Body of pancreas (tissue), 4 donors: ENCODE measurements at regions not wholly inside any gene's neighbourhood (a gene's known extent, or its start where the extent isn't known, plus 50 kb on each side); places are given as distances from the start of the nearest gene placed in this dataset.

ENCODE experiments used
- ATAC-seq: fragments of 150-250 bp; one replicate; pipeline ENCODE4 v1.9.1; 2016
- DNase-seq, 4 donors: peaks; one replicate each; pipeline ENCODE4 v3.0.0-alpha.2; 2019
- H3K27ac ChIP-seq, 4 donors: fragments of 200-600 bp; sonication (generic); 1 replicate in 3 of 4; 2 replicates in 1 of 4; pipeline versions ENCODE4 v1.5.1 to v1.6.1; 2016 to 2019; ENCODE audit warnings: mild to moderate bottlenecking in 1 of 4, mixed read lengths in 1 of 4, moderate library complexity in 1 of 4
- H3K27me3 ChIP-seq, 2 donors: fragments of 200-600 bp; sonication (generic); one replicate each; pipeline ENCODE4 v1.6.0; 2016; ENCODE audit warnings: mild to moderate bottlenecking in 1 of 2
- H3K36me3 ChIP-seq, 2 donors: fragments of 200-600 bp; sonication (generic); replicated peaks in 1 of 2; 2 replicates each; pipeline ENCODE4 v1.5.1; 2016; ENCODE audit warnings: low read depth in 2 of 2; ENCODE audit not compliant: insufficient read depth in 1 of 2
- H3K4me1 ChIP-seq: fragments of 200-600 bp; sonication (generic); one replicate; pipeline ENCODE4 v1.6.0; 2016
- H3K4me3 ChIP-seq, 2 donors: fragments of 200-600 bp; sonication (generic); 1 replicate in 1 of 2; 2 replicates in 1 of 2; pipeline ENCODE4 v1.5.1; 2016 to 2019
- H3K9me3 ChIP-seq, 3 donors: fragments of 200-600 bp; sonication (generic); 1 replicate in 2 of 3; 2 replicates in 1 of 3; pipeline ENCODE4 v1.5.1; 2016
- POLR2A ChIP-seq, 3 donors: fragments of 450-650 bp; IDR thresholded peaks; one replicate each; pipeline ENCODE4 v1.6.1; 2016; ENCODE audit warnings: antibody characterized with exemption in 3 of 3, mild to moderate bottlenecking in 2 of 3
- WGBS, 2 donors: methylation state at CpG; one replicate each; pipeline ENCODE4 v1.1.5; 2017; 5-methylcytosine and 5-hydroxymethylcytosine counted together
- intact Hi-C: fragments of 100-400 bp; cut with DNase I; formaldehyde crosslinking; loops from one replicate; pipeline ENCODE4 v1.15.1; 2023
- TF ChIP-seq, protein P1 (sequence below), 7 experiments: fragments of 450-650 bp in 4 of 7; fragments of 200-600 bp in 3 of 7; sonication (generic) in 3 of 7; IDR thresholded peaks; one replicate each; pipeline ENCODE4 v1.5.1; 2016 to 2019; ENCODE audit warnings: antibody characterized with exemption in 7 of 7

DNA sequence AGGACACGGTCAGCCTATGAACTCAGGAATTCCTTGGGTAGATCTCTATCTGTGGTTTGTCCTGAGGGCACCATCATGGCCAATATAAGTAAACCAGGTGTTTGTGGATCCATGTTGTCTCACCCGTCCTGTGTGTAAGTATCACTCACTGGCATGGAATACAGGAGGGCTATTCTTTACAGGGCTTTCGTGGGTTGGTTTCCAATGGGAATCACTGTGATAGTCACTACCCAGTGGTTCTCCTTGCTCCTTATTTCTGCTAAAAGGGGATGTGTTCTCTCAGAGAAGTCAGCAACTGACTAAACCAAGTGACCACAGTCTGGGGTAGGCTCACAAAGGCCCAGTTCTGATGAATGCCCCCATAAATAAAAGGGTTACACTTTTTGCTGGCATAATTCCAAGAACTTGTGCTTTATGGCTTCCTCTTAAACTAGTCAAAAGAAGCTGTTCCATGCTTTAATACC, 236.7 kb upstream of the JADE1 start:
- Histone ChIP-seq H3K9me3 (no peaks in the 10 kb centered on the region), H3K4me3 (no peak overlapping the region), H3K27me3 (no peaks in the 10 kb centered on the region), H3K36me3 (no peaks in the 10 kb centered on the region), H3K27ac (peak overlapping the region; percentile 66 to 90 (median 86)), H3K4me1 (peaks cover 66% of the 10 kb centered on the region)
- TF ChIP-seq POLR2A (IDR thresholded peaks at IDR 0.05) = no peak
- DNase-seq (no peak), ATAC-seq (no peak)
- WGBS, 2 donors = 86 to 92% methylated on average over 3 of the region's 3 CpGs
- intact Hi-C loops = no loop called here

DNA sequence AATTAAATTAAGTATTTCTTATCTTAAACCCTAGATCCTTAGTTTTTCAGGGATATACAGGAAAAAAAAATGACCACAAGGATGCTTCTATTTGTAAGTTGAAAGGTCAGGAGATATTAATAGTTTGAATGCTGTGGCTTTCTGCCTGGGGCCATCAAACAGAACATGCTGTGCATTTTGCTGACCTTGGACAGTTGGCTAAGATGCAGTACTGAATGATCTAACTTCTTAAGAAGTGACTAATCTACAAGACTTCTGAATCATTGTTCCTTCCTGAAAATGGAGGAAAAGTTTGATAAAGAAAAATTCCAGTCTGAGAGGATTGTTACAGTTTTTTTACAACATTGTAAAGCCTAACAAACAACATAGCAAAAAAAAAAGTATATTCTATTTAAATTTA, 237.8 kb upstream of the JADE1 start:
- TF ChIP-seq POLR2A (IDR thresholded peaks at IDR 0.05) = no peak
- TF ChIP-seq, protein P1, sequence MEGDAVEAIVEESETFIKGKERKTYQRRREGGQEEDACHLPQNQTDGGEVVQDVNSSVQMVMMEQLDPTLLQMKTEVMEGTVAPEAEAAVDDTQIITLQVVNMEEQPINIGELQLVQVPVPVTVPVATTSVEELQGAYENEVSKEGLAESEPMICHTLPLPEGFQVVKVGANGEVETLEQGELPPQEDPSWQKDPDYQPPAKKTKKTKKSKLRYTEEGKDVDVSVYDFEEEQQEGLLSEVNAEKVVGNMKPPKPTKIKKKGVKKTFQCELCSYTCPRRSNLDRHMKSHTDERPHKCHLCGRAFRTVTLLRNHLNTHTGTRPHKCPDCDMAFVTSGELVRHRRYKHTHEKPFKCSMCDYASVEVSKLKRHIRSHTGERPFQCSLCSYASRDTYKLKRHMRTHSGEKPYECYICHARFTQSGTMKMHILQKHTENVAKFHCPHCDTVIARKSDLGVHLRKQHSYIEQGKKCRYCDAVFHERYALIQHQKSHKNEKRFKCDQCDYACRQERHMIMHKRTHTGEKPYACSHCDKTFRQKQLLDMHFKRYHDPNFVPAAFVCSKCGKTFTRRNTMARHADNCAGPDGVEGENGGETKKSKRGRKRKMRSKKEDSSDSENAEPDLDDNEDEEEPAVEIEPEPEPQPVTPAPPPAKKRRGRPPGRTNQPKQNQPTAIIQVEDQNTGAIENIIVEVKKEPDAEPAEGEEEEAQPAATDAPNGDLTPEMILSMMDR (IDR thresholded peaks at IDR 0.05) = peak in 1 of 7 experiments; percentile 15
- Histone ChIP-seq H3K36me3 (no peaks in the 10 kb centered on the region), H3K27me3 (no peaks in the 10 kb centered on the region), H3K4me3 (no peak overlapping the region), H3K4me1 (peaks cover 63% of the 10 kb centered on the region), H3K9me3 (no peaks in the 10 kb centered on the region), H3K27ac (peak overlapping the region in 3 of 4 donors; percentile 85 to 90 (median 87))
- DNase-seq = peak; percentile 70 to 90 (median 82)
- intact Hi-C loops = no loop called here
- peak; percentile 65 for ATAC-seq

DNA sequence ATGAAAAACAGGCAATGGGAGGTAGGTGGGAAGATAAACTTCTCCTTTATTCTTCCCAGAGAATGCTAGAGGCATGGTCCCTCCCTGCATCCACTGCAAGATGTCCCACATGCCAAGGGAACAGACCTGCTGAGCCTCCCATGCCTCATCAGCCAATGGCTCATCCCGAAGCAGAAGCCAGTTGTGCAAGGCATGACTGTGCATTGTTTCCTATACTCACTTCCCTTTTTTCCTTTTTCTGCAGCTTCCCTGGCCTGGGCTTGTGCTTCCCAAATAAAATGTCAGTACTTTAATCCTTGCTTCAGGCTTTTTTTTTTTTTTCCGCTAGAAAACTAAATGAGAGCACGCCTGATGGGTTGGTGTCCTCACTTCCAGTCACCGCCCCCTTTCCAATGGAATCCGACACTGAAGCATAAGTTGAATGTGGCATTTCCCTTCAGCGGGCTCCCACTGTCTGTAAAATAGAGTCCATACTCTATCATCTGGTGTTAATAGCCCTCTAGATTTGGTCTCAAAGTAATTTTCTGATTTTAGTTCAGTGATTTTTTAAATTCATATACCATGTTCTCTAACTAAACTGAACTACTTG, 239.0 kb upstream of the JADE1 start:
- intact Hi-C loops = no loop called here
- H3K27ac ChIP-seq = peak overlapping the region in 1 of 4 donors; percentile 19
- H3K4me1 ChIP-seq = peaks cover 67% of the 10 kb centered on the region
- WGBS, 2 donors = 88 to 92% methylated on average over 6 of the region's 6 CpGs
- TF ChIP-seq, protein P1 (IDR thresholded peaks at IDR 0.05) = no peak
- no peak for TF ChIP-seq POLR2A (IDR thresholded peaks at IDR 0.05)
- peak in 3 of 4 donors; percentile 31 to 67 (median 33) for DNase-seq
- no peak for ATAC-seq
- no peak overlapping the region for H3K4me3 ChIP-seq
- H3K36me3 ChIP-seq = no peaks in the 10 kb centered on the region
- H3K9me3 ChIP-seq = no peaks in the 10 kb centered on the region
- H3K27me3 ChIP-seq = no peaks in the 10 kb centered on the region

DNA sequence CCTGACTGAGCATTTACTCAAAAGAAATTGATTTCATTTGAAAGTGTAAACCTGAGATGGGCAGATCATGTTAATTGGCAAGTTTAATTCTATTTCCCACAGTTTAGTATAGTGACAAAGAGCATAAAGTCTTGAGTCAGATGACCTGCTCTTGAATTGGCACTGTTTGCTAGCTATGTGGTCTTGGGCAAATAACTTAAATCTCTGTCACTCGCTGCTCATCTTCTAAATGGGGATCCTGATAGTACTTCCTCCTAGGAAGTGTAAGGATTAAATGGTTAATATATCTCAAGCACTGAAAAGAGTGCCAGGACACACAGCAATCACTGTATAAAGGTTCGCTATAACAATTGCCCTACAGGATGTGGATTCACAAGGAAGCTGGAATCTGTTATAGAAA, 242.8 kb upstream of the JADE1 start:
- no peaks in the 10 kb centered on the region for H3K27me3 ChIP-seq
- DNase-seq (no peak), ATAC-seq (no peak)
- peaks cover 36% of the 10 kb centered on the region for H3K4me1 ChIP-seq
- H3K9me3 ChIP-seq = no peaks in the 10 kb centered on the region
- intact Hi-C loops = loop anchor here (10.0 kb wide), 1 partner anchor 238 kb away; the partner anchor contains the start of gene JADE1
- 85 to 92% methylated on average over 2 of the region's 2 CpGs for WGBS, 2 donors
- no peaks in the 10 kb centered on the region for H3K36me3 ChIP-seq
- TF ChIP-seq, protein P1 (IDR thresholded peaks at IDR 0.05) = no peak
- TF ChIP-seq POLR2A (IDR thresholded peaks at IDR 0.05) = no peak
- no peak overlapping the region for H3K4me3 ChIP-seq
- no peak overlapping the region for H3K27ac ChIP-seq

DNA sequence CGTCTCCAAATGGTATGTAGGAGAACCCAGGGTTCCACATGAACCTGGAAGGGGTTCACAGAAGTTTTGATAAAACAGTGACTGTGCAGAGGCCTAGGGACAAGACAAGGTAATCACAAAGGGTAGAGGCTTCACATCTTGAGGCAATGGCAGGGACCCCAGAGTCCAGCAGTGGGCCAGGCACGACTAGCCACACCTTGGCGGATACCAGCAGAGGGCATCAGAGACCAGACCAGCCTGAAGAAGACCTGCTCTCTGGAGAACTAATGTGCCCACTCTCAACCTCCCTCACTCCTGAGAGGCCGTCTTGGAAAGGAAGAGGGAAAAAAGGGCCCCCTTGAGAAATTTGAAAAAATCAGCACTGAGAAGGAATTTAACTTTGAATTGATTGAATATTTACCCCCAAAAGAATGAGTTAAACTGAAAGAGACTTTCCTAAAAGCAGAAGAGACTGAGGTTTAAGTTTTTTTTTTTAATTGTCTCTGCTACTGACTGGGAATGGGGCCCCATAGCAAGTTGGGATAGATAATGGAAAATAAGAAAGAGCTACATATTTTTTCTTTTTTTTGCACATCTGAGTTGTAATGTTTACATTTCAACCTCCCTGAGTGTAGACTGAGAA, 243.8 kb upstream of the JADE1 start:
- no peak overlapping the region for H3K27ac ChIP-seq
- H3K27me3 ChIP-seq = no peaks in the 10 kb centered on the region
- intact Hi-C loops = loop anchor here (10.0 kb wide), 1 partner anchor 239 kb away; the partner anchor contains the start of gene JADE1
- peak; percentile 86 for ATAC-seq
- DNase-seq = peak; percentile 77 to 83 (median 78)
- TF ChIP-seq, protein P1 (IDR thresholded peaks at IDR 0.05) = peak; percentile 61 to 91 (median 84)
- TF ChIP-seq POLR2A (IDR thresholded peaks at IDR 0.05) = no peak
- H3K4me3 ChIP-seq = no peak overlapping the region
- H3K9me3 ChIP-seq = no peaks in the 10 kb centered on the region
- H3K36me3 ChIP-seq = no peaks in the 10 kb centered on the region
- H3K4me1 ChIP-seq = peaks cover 37% of the 10 kb centered on the region
- 32 to 39% methylated on average over 4 of the region's 4 CpGs for WGBS, 2 donors
